ENCODE measurements at regions not wholly inside any gene's neighbourhood (a gene's known extent, or its start where the extent isn't known, plus 50 kb on each side); places are given as distances from the start of the nearest gene placed in this dataset.

- no peak for DNase-seq (ENCODE audit: low read depth, low spot score)
Observed at GRCh38 chr11:122177238-122177637, 61.2 kb upstream of the BLID start.

GRCh38 chr11:122176651-122177050 is 60.6 kb upstream of the BLID start:
- no peak for DNase-seq (ENCODE audit: low read depth, low spot score)

GRCh38 chr11:122175306-122175705 is 59.3 kb upstream of the BLID start:
- DNase-seq (ENCODE audit: low read depth, low spot score) = no peak

- no peak for DNase-seq (ENCODE audit: low read depth, low spot score)
Observed at GRCh38 chr11:122173587-122173986, 57.6 kb upstream of the BLID start.

- no peak for DNase-seq (ENCODE audit: low read depth, low spot score)
Observed at GRCh38 chr11:122173074-122173450, 57.0 kb upstream of the BLID start.

GRCh38 chr11:122172352-122173073 is 56.5 kb upstream of the BLID start:
- DNase-seq (ENCODE audit: low read depth, low spot score) = no peak

- DNase-seq (ENCODE audit: low read depth, low spot score) = no peak
Observed at GRCh38 chr11:122170815-122171475, 54.9 kb upstream of the BLID start.

GRCh38 chr11:122168218-122168617 is 52.2 kb upstream of the BLID start:
- DNase-seq (ENCODE audit: low read depth, low spot score) = no peak

- DNase-seq (ENCODE audit: low read depth, low spot score) = no peak
Observed at GRCh38 chr11:122167100-122167499, 51.1 kb upstream of the BLID start.

- no peak for DNase-seq (ENCODE audit: low read depth, low spot score)
Observed at GRCh38 chr11:122165607-122166371, 49.8 kb upstream of the BLID start.

All from brain pericyte (primary cell).